Fibroblast of lung (primary cell): ENCODE measurements at regions not wholly inside any gene's neighbourhood (a gene's known extent, or its start where the extent isn't known, plus 50 kb on each side); places are given as distances from the start of the nearest gene placed in this dataset.
"Not testable (repeated sequence)": the region's sequence is repeated elsewhere in the genome, so short reads cannot be mapped to it uniquely, and the experiment has no call there.

ENCODE experiments used
- DNase-seq, 2 donors: peaks; one replicate each; pipeline versions ENCODE4 v3.0.0 to v3.0.0-alpha.2; 2010; ENCODE audit warnings: low read depth in 2 of 2
- H2AFZ ChIP-seq: 2 replicates; pipeline ENCODE4 v1.5.1; 2012; ENCODE audit warnings: low read length, control low read depth, inconsistent platforms
- H3K27ac ChIP-seq: 2 replicates; pipeline ENCODE4 v1.5.1; 2011; ENCODE audit warnings: low read length, control low read depth; ENCODE audit not compliant: insufficient read depth
- H3K27me3 ChIP-seq: 2 replicates; pipeline ENCODE4 v1.5.1; 2011; ENCODE audit warnings: mild to moderate bottlenecking, low read length; ENCODE audit not compliant: control insufficient read depth, insufficient read depth
- H3K36me3 ChIP-seq: 2 replicates; pipeline ENCODE4 v1.5.1; 2011; ENCODE audit warnings: low read length; ENCODE audit not compliant: control insufficient read depth, insufficient read depth
- H3K4me1 ChIP-seq: 2 replicates; pipeline ENCODE4 v1.5.1; 2011; ENCODE audit warnings: low read length; ENCODE audit not compliant: control insufficient read depth, insufficient read depth; ENCODE audit errors: extremely low read depth
- H3K4me2 ChIP-seq: 2 replicates; pipeline ENCODE4 v1.5.1; 2011; ENCODE audit warnings: low read length, control low read depth; ENCODE audit not compliant: insufficient read depth; ENCODE audit errors: extremely low read depth
- H3K4me3 ChIP-seq, 4 experiments: fragments of 200-600 bp in 1 of 4; sonication (generic) in 1 of 4; replicated peaks in 1 of 4; 2 replicates each; pipeline ENCODE4 v1.5.1; 2011 to 2016; ENCODE audit warnings: low read length in 4 of 4, low read depth in 3 of 4, mild to moderate bottlenecking in 3 of 4, control low read depth in 2 of 4, inconsistent platforms in 1 of 4, mixed read lengths in 1 of 4; ENCODE audit not compliant: insufficient read depth in 1 of 4; ENCODE audit errors: control extremely low read depth in 1 of 4
- H3K79me2 ChIP-seq: 2 replicates; pipeline ENCODE4 v1.5.1; 2012; ENCODE audit warnings: mild to moderate bottlenecking, low read length, inconsistent platforms; ENCODE audit not compliant: control insufficient read depth, insufficient read depth
- H3K9ac ChIP-seq: 2 replicates; pipeline ENCODE4 v1.5.1; 2011; ENCODE audit warnings: mild to moderate bottlenecking, low read length, control low read depth; ENCODE audit not compliant: insufficient read depth
- H3K9me3 ChIP-seq: 2 replicates; pipeline ENCODE4 v1.5.1; 2012; ENCODE audit warnings: low read depth, low read length; ENCODE audit not compliant: control insufficient read depth, insufficient read depth
- H4K20me1 ChIP-seq: 2 replicates; pipeline ENCODE4 v1.5.1; 2011; ENCODE audit warnings: low read length; ENCODE audit not compliant: control insufficient read depth, insufficient read depth; ENCODE audit errors: extremely low read depth
- EZH2 ChIP-seq: IDR thresholded peaks from 2 replicates; pipeline ENCODE4 v1.5.1; 2012; ENCODE audit warnings: low read length, control low read depth, mild to moderate bottlenecking; ENCODE audit errors: missing control alignments
- TF ChIP-seq, protein P1 (sequence below), 2 donors: IDR thresholded peaks in 1 of 2; conservative IDR thresholded peaks in 1 of 2; 1 replicate in 1 of 2; 2 replicates in 1 of 2; pipeline ENCODE4 v1.5.1; 2011 to 2012; ENCODE audit warnings: low read length in 2 of 2, control low read depth in 1 of 2, inconsistent platforms in 1 of 2, low read depth in 1 of 2, mild to moderate bottlenecking in 1 of 2

DNA sequence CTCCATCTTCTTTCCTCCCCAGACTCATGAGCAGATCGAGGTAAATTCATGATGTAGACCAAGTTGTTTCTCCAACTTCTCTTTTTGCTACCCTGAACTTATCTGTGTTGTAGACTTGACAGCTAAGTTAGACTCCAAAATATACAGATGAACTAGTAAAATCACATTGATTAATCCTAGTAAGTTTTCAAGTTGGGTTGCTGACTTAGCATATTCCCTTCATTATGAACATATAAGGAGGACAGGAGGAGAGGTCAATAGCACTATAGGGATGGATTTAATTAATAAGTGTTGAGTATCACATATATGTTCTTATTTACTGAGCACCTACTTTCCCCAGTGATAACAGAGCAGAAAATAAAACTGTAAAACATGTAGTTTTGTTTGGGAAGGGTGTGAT, 227.3 kb downstream of the TINAG start:
- Histone ChIP-seq H4K20me1 (no peaks in the 10 kb centered on the region), H3K36me3 (no peaks in the 10 kb centered on the region), H2AFZ (no peak overlapping the region), H3K9ac (no peak overlapping the region), H3K4me3 (no peak overlapping the region), H3K4me1 (no peaks in the 10 kb centered on the region), H3K9me3 (no peaks in the 10 kb centered on the region), H3K27me3 (no peaks in the 10 kb centered on the region), H3K79me2 (no peaks in the 10 kb centered on the region), H3K27ac (no peak overlapping the region), H3K4me2 (no peak overlapping the region)
- TF ChIP-seq, protein P1, sequence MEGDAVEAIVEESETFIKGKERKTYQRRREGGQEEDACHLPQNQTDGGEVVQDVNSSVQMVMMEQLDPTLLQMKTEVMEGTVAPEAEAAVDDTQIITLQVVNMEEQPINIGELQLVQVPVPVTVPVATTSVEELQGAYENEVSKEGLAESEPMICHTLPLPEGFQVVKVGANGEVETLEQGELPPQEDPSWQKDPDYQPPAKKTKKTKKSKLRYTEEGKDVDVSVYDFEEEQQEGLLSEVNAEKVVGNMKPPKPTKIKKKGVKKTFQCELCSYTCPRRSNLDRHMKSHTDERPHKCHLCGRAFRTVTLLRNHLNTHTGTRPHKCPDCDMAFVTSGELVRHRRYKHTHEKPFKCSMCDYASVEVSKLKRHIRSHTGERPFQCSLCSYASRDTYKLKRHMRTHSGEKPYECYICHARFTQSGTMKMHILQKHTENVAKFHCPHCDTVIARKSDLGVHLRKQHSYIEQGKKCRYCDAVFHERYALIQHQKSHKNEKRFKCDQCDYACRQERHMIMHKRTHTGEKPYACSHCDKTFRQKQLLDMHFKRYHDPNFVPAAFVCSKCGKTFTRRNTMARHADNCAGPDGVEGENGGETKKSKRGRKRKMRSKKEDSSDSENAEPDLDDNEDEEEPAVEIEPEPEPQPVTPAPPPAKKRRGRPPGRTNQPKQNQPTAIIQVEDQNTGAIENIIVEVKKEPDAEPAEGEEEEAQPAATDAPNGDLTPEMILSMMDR (conservative IDR thresholded peaks at IDR 0.05 in 1 of 2, IDR thresholded peaks at IDR 0.05 in 1 of 2; ENCODE audit: low read depth in 1 of 2, low read length in 2 of 2), result no peak
- TF ChIP-seq EZH2, result no peak
- DNase-seq, result no peak

DNA sequence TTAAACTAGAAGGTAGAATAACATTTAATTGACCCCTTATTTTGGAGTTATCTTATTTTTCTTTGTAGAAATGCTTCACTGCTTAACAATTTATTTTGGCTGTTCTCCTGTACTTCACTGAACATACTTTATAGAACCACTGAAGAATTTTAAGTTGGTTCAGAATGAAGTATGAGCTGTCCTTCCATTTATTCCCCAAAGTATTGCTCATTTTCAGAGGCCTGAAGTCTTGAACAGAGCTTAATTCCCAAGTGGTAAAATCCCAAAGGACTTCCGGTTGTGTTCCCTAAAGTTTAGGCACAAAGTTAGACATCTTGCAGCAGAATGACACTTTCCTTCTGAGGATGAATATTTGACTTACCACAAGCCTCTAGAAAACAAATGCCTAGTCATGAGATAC, 233.3 kb downstream of the TINAG start:
- H2AFZ ChIP-seq, result no peak overlapping the region
- no peak for TF ChIP-seq EZH2
- TF ChIP-seq, protein P1 (conservative IDR thresholded peaks at IDR 0.05 in 1 of 2, IDR thresholded peaks at IDR 0.05 in 1 of 2; ENCODE audit: low read depth in 1 of 2, low read length in 2 of 2), result no peak
- H3K79me2 ChIP-seq, result no peaks in the 10 kb centered on the region
- H3K36me3 ChIP-seq, result no peaks in the 10 kb centered on the region
- H3K4me3 ChIP-seq, result no peak overlapping the region
- H3K9ac ChIP-seq, result no peak overlapping the region
- no peaks in the 10 kb centered on the region for H3K4me1 ChIP-seq
- no peaks in the 10 kb centered on the region for H3K27me3 ChIP-seq
- peak in 1 of 2 donors; percentile 53 for DNase-seq
- no peak overlapping the region for H3K4me2 ChIP-seq
- no peak overlapping the region for H3K27ac ChIP-seq
- no peaks in the 10 kb centered on the region for H3K9me3 ChIP-seq
- no peaks in the 10 kb centered on the region for H4K20me1 ChIP-seq

DNA sequence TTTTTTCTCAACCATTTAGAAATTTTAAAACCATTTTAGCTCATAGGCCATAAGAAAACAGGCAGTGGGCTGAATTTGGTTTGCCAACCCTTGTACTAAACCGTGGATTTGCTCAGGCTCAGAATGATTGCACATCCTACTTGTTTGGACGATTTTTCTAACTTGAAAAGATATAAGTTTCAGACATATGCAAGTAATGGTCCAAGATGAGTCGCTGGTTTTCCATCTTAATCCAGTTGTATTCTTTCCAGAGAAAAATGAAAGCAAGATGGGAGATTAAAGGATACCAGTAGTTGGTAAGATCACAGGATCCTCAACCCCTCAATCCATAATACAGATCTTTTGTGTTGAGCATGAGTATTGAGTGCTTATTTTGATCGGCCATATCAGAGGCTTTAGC, 250.9 kb downstream of the TINAG start:
- Histone ChIP-seq H2AFZ (no peak overlapping the region), H3K4me2 (no peak overlapping the region), H3K79me2 (no peaks in the 10 kb centered on the region), H3K27ac (no peak overlapping the region), H4K20me1 (no peaks in the 10 kb centered on the region), H3K9me3 (no peaks in the 10 kb centered on the region), H3K27me3 (no peaks in the 10 kb centered on the region), H3K4me1 (no peaks in the 10 kb centered on the region), H3K36me3 (no peaks in the 10 kb centered on the region), H3K4me3 (no peak overlapping the region), H3K9ac (no peak overlapping the region)
- no peak for DNase-seq
- TF ChIP-seq, protein P1 (conservative IDR thresholded peaks at IDR 0.05 in 1 of 2, IDR thresholded peaks at IDR 0.05 in 1 of 2; ENCODE audit: low read depth in 1 of 2, low read length in 2 of 2), result no peak
- TF ChIP-seq EZH2, result no peak

DNA sequence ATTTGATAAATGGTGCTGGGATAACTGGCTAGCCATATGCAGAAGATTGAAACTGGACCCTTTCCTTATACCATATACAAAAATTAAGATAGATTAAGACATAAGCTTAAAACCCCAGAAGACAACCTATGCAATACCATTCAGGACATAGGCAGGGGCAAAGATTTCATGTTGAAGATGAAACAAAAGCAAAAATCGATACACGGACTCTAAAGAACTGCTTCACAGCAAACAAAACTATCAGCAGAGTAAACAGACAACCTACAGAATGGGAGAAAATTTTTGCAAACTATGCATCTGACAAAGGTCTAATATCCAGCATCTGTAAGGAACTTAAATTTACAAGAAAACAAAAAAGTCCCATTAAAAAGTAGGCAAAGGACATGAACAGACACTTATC, 255.9 kb downstream of the TINAG start:
- H3K36me3 ChIP-seq, H3K27me3 ChIP-seq, DNase-seq, H3K4me2 ChIP-seq, H4K20me1 ChIP-seq, H3K4me3 ChIP-seq, H3K9me3 ChIP-seq, H3K4me1 ChIP-seq, H3K79me2 ChIP-seq, H2AFZ ChIP-seq, H3K9ac ChIP-seq, H3K27ac ChIP-seq: not testable (repeated sequence)
